NT2/D1 (cell line): ENCODE measurements at regions not wholly inside any gene's neighbourhood (a gene's known extent, or its start where the extent isn't known, plus 50 kb on each side); places are given as distances from the start of the nearest gene placed in this dataset.

Experiments used
- YY1 ChIP-seq: IDR thresholded peaks from 2 replicates; pipeline ENCODE4 v1.6.1; 2011; ENCODE audit not compliant: insufficient read length, insufficient read depth
- ZNF274 ChIP-seq: IDR thresholded peaks from 2 replicates; pipeline ENCODE4 v1.6.1; 2011; ENCODE audit warnings: mild to moderate bottlenecking, low read depth, low read length

DNA sequence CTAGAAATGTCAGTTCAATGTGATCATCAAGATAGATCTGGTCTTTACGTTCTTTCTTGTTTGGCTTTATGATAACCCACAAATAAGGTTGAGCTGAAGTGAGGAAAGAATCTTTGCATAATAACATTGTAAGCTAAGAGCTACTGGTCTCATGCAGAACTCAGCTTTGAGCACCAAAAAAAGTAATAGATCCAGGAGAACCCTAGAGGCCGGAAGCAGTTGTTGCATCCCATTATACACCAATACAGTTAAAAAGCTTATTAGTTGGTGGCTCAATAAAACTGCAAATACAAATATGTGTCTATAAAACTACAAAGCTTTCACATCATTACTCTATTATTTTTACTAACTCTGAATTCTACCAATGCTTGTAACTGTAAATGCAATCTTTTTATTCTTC is 85.5 kb upstream of the NUDT12 start:
- TF ChIP-seq YY1 (no peak), ZNF274 (no peak)
